ENCODE measurements at regions not wholly inside any gene's neighbourhood (a gene's known extent, or its start where the extent isn't known, plus 50 kb on each side); places are given as distances from the start of the nearest gene placed in this dataset.
"Not testable (repeated sequence)": the region's sequence is repeated elsewhere in the genome, so short reads cannot be mapped to it uniquely, and the experiment has no call there.

DNA sequence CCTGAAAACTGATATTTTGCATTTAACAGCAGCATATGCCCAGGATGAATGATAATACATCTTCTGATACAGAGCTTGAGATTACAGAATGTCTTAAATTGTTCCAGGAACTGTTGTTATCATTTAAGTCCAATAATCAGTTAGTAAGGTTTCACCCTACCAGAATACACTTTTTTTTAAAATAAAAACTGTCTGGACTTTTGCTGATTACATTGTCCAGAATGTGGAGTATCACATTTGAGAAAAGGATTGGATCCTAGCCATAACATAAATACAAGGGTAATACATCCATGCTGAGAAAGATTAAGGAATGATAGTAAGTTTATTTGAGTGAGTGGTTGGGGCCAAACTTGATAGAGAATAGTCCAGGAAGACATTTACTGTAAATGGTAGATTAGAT, 71.0 kb downstream of the SEPTIN7 start:
- TF ChIP-seq, protein P1, sequence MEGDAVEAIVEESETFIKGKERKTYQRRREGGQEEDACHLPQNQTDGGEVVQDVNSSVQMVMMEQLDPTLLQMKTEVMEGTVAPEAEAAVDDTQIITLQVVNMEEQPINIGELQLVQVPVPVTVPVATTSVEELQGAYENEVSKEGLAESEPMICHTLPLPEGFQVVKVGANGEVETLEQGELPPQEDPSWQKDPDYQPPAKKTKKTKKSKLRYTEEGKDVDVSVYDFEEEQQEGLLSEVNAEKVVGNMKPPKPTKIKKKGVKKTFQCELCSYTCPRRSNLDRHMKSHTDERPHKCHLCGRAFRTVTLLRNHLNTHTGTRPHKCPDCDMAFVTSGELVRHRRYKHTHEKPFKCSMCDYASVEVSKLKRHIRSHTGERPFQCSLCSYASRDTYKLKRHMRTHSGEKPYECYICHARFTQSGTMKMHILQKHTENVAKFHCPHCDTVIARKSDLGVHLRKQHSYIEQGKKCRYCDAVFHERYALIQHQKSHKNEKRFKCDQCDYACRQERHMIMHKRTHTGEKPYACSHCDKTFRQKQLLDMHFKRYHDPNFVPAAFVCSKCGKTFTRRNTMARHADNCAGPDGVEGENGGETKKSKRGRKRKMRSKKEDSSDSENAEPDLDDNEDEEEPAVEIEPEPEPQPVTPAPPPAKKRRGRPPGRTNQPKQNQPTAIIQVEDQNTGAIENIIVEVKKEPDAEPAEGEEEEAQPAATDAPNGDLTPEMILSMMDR (IDR thresholded peaks at IDR 0.05; ENCODE audit: borderline replicate concordance, insufficient read depth, low read depth, low read length), result no peak

DNA sequence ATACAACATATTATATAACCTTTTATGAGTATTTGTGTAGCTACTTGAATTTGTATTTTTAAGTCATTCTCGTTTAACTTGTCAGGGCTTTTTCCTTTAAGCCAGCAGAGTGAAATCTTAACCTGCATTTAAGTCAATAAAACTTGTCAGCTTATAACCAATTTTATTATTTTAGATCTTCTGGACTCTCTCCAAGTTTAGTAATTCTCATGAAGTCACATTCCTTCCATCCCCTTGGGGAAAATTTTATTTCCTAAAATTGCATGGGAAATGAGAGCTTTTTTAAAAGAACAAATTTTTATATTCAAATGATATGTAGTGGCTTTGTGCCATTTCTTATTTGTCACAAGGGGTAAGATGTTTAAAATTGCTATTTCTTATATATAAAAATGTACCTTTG, 74.0 kb downstream of the SEPTIN7 start:
- TF ChIP-seq, protein P1 (IDR thresholded peaks at IDR 0.05; ENCODE audit: borderline replicate concordance, insufficient read depth, low read depth, low read length), result no peak

More for the DNA sequence above, 71.0 kb downstream of the SEPTIN7 start:
- no peak overlapping the region for H3K4me3 ChIP-seq (ENCODE audit: low read depth, low read length)

DNA sequence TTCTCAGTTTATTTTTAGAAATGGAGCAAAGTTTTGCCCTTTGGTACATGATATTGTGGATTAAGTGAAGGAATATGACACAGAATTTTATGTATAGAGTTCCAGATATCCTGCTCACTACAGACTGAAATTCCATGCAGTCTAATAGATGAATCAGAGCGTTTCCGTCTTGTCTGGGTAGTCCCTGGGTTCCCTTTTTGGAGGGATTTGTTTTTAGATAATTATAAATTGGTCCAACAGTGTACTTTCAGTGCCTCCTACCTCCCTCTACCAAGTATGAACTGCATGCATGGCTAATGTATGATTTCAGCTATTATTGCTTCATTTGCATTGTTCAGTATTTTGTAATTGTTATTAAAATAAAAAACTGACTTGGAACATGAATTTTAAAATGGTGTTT, 74.4 kb downstream of the SEPTIN7 start:
- no peak overlapping the region for H3K4me3 ChIP-seq (ENCODE audit: low read depth, low read length)

More for the DNA sequence above, 74.0 kb downstream of the SEPTIN7 start:
- H3K4me3 ChIP-seq (ENCODE audit: low read depth, low read length), result no peak overlapping the region

DNA sequence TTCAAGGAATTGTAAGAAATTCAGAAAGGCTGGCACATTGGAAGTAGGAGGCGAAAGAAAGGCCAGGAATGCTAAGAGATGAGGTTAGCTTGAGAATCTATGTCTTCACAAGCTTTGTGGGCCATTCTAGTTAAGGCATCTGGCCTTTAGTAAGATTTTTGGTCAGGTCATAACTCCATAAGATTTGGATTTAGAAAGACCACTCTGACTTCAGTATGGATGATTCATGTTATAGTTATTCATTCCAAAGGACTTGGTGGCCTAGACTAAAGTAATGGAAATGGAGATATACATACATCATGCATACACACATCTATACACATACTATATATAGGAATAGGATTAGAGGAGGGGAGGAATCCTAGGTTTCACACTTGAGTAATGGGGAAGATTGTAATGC, 77.5 kb downstream of the SEPTIN7 start:
- TF ChIP-seq, protein P1 (IDR thresholded peaks at IDR 0.05; ENCODE audit: borderline replicate concordance, insufficient read depth, low read depth, low read length), result no peak
- H3K4me3 ChIP-seq (ENCODE audit: low read depth, low read length), result no peak overlapping the region

More for the DNA sequence above, 74.4 kb downstream of the SEPTIN7 start:
- TF ChIP-seq, protein P1 (IDR thresholded peaks at IDR 0.05; ENCODE audit: borderline replicate concordance, insufficient read depth, low read depth, low read length), result no peak

DNA sequence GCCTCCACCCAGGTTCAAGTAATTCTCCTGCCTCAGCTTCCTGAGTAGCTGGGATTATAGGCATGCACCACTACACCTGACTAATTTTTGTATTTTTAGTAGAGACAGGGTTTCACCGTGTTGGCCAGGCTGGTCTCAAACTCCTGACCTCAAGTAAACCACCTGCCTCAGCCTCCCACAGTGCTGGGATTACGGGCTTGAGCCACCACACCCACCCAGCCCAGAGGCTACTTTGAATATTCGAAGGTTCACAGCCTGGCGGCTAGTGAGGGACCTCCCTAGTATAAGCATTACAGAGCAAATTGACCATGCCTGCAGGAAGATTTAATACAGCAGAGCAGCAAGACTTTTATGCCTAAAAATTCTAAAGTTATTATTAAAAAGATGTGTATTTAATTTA, 86.6 kb downstream of the SEPTIN7 start:
- not testable (repeated sequence) for H3K4me3 ChIP-seq (ENCODE audit: low read depth, low read length)

DNA sequence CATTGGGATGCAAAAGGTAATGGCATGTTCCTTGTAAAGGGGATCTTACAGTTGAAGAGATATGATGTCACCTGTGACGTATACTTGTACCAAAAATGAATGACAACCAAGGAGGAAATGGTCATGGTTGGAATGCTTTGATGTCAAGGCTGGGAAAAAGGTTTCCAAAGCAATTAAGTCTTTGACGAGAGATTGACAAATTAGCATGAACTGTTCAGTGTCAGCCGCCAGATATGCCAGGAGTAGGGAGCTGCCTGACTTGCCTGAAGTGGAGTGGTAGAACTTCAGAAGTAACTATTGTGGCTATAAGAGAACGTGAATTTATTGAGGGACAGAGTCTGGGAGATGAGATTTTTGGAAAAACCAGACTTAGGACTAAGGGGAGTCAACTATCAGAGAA, 88.1 kb downstream of the SEPTIN7 start:
- H3K4me3 ChIP-seq (ENCODE audit: low read depth, low read length), result no peak overlapping the region
- TF ChIP-seq, protein P1 (IDR thresholded peaks at IDR 0.05; ENCODE audit: borderline replicate concordance, insufficient read depth, low read depth, low read length), result no peak

DNA sequence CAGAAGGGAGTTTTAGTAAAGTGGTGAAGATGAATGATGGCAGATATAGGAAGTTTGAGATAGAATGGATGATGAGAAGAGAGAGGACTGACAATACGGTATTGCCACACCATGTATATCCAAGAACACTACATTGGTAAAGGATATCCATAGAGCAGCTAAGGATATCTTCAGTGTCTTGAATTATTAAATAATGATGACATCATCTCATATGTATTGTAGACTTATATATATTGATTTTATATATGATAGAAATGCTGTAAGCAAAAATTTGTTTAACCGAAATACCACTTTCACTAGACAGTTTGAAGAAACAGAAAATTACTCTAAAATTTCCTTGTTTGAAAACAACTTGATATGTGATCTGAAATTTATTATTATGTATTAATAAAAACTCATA, 89.0 kb downstream of the SEPTIN7 start:
- TF ChIP-seq, protein P1 (IDR thresholded peaks at IDR 0.05; ENCODE audit: borderline replicate concordance, insufficient read depth, low read depth, low read length), result no peak
- no peak overlapping the region for H3K4me3 ChIP-seq (ENCODE audit: low read depth, low read length)

Measured in GM12875 (cell line).